ENCODE measurements at regions not wholly inside any gene's neighbourhood (a gene's known extent, or its start where the extent isn't known, plus 50 kb on each side); places are given as distances from the start of the nearest gene placed in this dataset.

- H3K4me1 ChIP-seq (replicated peaks; ENCODE audit: insufficient read depth) = no peaks in the 10 kb centered on the region
- H2AFZ ChIP-seq = no peak overlapping the region
- no peaks in the 10 kb centered on the region for H3K9me3 ChIP-seq (ENCODE audit: insufficient read depth, low read depth)
- H3K4me2 ChIP-seq = no peak overlapping the region
- no peaks in the 10 kb centered on the region for H3K79me2 ChIP-seq (ENCODE audit: low read depth)
- CTCF ChIA-PET = interaction anchor here (0.6 kb wide), 1 partner anchor 1034 kb away, joined by 8 read pairs; no protein-coding TSS in a partner anchor
- POLR2A ChIA-PET (ENCODE audit: unreplicated experiment) = no interaction called here
- TF ChIP-seq CTCF (conservative IDR thresholded peaks at IDR 0.05) (no peak), EZH2 (IDR thresholded peaks at IDR 0.05; ENCODE audit: low read depth) (no peak)
- H3K36me3 ChIP-seq (ENCODE audit: low read depth) = no peaks in the 10 kb centered on the region
- no peaks in the 10 kb centered on the region for H3F3A ChIP-seq (ENCODE audit: insufficient read depth, low read depth)
- H3K9me2 ChIP-seq (ENCODE audit: insufficient read depth) = no peaks in the 10 kb centered on the region
- no peak overlapping the region for H3K4me3 ChIP-seq
- H3K27ac ChIP-seq = no peak overlapping the region
- no peaks in the 10 kb centered on the region for H4K20me1 ChIP-seq (ENCODE audit: insufficient read depth)
- intact Hi-C loops (cut with micrococcal nuclease; ENCODE audit: unreplicated experiment) = no loop called here
- no peak for DNase-seq
- BruUV-seq (replicated peaks) = no TSS peak
- no peaks in the 10 kb centered on the region for H3K27me3 ChIP-seq (ENCODE audit: insufficient read depth, low read depth)
These were observed 92.1 kb upstream of the FXR1 start for GRCh38 chr3:180820400-180820799.

GRCh38 chr3:180825964-180826363 is 86.5 kb upstream of the FXR1 start:
- Histone ChIP-seq H2AFZ (no peak overlapping the region), H3F3A (ENCODE audit: insufficient read depth, low read depth) (no peaks in the 10 kb centered on the region), H3K36me3 (ENCODE audit: low read depth) (no peaks in the 10 kb centered on the region), H3K9me2 (ENCODE audit: insufficient read depth) (no peaks in the 10 kb centered on the region), H3K4me2 (no peak overlapping the region), H3K4me3 (no peak overlapping the region), H3K79me2 (ENCODE audit: low read depth) (no peaks in the 10 kb centered on the region), H3K27ac (no peak overlapping the region), H3K4me1 (replicated peaks; ENCODE audit: insufficient read depth) (no peaks in the 10 kb centered on the region), H4K20me1 (ENCODE audit: insufficient read depth) (no peaks in the 10 kb centered on the region), H3K9me3 (ENCODE audit: insufficient read depth, low read depth) (no peaks in the 10 kb centered on the region), H3K27me3 (ENCODE audit: insufficient read depth, low read depth) (no peaks in the 10 kb centered on the region)
- TF ChIP-seq CTCF (conservative IDR thresholded peaks at IDR 0.05) (no peak), EZH2 (IDR thresholded peaks at IDR 0.05; ENCODE audit: low read depth) (no peak)
- intact Hi-C loops (cut with micrococcal nuclease; ENCODE audit: unreplicated experiment) = no loop called here
- POLR2A ChIA-PET (ENCODE audit: unreplicated experiment) = no interaction called here
- BruUV-seq (replicated peaks) = no TSS peak
- no peak for DNase-seq
- CTCF ChIA-PET = no interaction called here

- Histone ChIP-seq H3K4me3 (no peak overlapping the region), H3K4me2 (no peak overlapping the region), H3K79me2 (ENCODE audit: low read depth) (no peaks in the 10 kb centered on the region), H3K36me3 (ENCODE audit: low read depth) (no peaks in the 10 kb centered on the region), H3K4me1 (replicated peaks; ENCODE audit: insufficient read depth) (no peaks in the 10 kb centered on the region), H4K20me1 (ENCODE audit: insufficient read depth) (no peaks in the 10 kb centered on the region), H3K27ac (no peak overlapping the region), H3F3A (ENCODE audit: insufficient read depth, low read depth) (no peaks in the 10 kb centered on the region), H3K9me3 (ENCODE audit: insufficient read depth, low read depth) (no peaks in the 10 kb centered on the region), H3K27me3 (ENCODE audit: insufficient read depth, low read depth) (no peaks in the 10 kb centered on the region), H3K9me2 (ENCODE audit: insufficient read depth) (no peaks in the 10 kb centered on the region), H2AFZ (no peak overlapping the region)
- DNase-seq = no peak
- CTCF ChIA-PET = no interaction called here
- BruUV-seq (replicated peaks) = no TSS peak
- POLR2A ChIA-PET (ENCODE audit: unreplicated experiment) = interaction anchor here (0.7 kb wide), 1 partner anchor 816 kb away, joined by 11 read pairs; no protein-coding TSS in a partner anchor
- intact Hi-C loops (cut with micrococcal nuclease; ENCODE audit: unreplicated experiment) = no loop called here
- TF ChIP-seq EZH2 (IDR thresholded peaks at IDR 0.05; ENCODE audit: low read depth) = no peak
- TF ChIP-seq CTCF (conservative IDR thresholded peaks at IDR 0.05) = no peak
These were observed 85.3 kb upstream of the FXR1 start for GRCh38 chr3:180827171-180827570.

Measured in PC-9 (cell line).